ENCODE measurements at regions not wholly inside any gene's neighbourhood (a gene's known extent, or its start where the extent isn't known, plus 50 kb on each side); places are given as distances from the start of the nearest gene placed in this dataset.

DNA sequence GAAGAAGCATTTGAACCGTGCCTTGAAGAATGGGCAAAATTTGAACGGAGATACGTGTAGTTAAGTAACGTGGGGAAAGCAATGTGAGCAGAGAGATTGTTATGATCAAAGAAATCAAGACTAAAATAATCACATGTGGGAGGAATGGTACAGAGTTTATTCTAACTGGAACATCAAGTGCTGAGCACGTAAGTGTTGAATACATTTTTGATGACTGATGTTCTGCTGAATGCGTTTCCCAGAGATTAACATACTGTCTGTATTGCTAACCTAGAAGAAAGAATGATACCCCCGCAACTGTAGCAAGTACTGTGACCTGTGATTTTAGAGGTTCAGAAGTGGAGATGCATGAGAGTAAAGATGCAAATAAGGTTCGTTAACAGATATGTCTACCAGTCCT, 146.9 kb upstream of the EPHA7 start:
- Histone ChIP-seq H3K27ac (peak overlapping the region in 1 of 12 donors; percentile 66), H3K27me3 (no peaks in the 10 kb centered on the region), H3K9me3 (no peaks in the 10 kb centered on the region), H3K36me3 (no peaks in the 10 kb centered on the region), H3K4me1 (no peaks in the 10 kb centered on the region), H3K4me3 (no peak overlapping the region)
- WGBS, 4 donors: 77 to 84% (median 82%) methylated on average over 8 of the region's 8 CpGs
- DNase-seq (no peak), ATAC-seq (no peak)
- TF ChIP-seq POLR2A (IDR thresholded peaks at IDR 0.05) (no peak), CTCF (IDR thresholded peaks at IDR 0.05) (no peak)
- intact Hi-C loops (cut with DNase I): no loop called here

DNA sequence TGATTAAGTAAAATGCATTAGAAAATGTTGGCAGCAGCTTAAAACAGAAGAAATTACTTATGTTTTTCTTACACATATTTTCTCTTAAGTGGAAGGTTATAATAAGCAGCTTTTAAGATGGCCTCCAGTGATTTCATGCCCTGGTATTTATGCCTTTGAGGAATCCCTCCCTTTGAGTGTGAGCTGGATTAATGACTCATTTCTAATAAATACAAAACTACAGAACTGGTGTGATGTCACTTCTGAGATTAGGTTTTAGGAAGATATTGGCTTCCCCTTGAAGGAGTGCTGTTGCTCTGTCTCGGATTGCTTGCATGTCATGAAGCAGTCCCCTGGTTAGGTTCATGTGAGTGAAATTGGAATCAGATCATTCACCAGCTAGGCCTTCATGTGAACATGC, 143.2 kb upstream of the EPHA7 start:
- intact Hi-C loops (cut with DNase I): no loop called here
- DNase-seq (no peak), ATAC-seq (no peak)
- no peaks in the 10 kb centered on the region for H3K36me3 ChIP-seq
- H3K4me1 ChIP-seq: no peaks in the 10 kb centered on the region
- H3K9me3 ChIP-seq: no peaks in the 10 kb centered on the region
- H3K27me3 ChIP-seq: no peaks in the 10 kb centered on the region
- peak overlapping the region in 1 of 12 donors; percentile 1 for H3K27ac ChIP-seq
- no peak for TF ChIP-seq POLR2A (IDR thresholded peaks at IDR 0.05)
- no peak for TF ChIP-seq CTCF (IDR thresholded peaks at IDR 0.05)
- WGBS, 4 donors: 58 to 72% (median 62%) methylated on average over 1 of the region's 1 CpG
- no peak overlapping the region for H3K4me3 ChIP-seq

DNA sequence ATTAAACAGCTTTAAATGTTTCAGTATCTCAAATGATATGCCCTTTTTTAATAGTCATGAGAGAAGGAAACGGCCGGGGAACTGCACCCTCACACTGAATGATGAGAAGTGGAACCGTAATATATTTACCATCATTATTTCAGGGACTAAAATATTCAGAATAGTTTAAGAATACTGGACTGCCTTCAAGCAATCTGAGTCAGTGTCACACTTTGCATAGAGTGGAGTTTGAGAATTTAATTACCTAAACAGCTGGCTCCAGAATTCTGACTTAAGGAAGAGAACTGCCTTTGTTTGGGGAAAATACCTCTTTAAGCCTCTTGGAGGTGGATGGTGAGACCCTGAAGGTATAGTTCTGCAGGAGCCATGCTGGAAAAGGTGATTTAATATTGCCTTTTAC, 135.9 kb upstream of the EPHA7 start:
- 77 to 90% (median 81%) methylated on average over 3 of the region's 3 CpGs for whole genome bisulfite sequencing, 4 donors
- no peaks in the 10 kb centered on the region for H3K9me3 ChIP-seq
- no peaks in the 10 kb centered on the region for H3K27me3 ChIP-seq
- H3K27ac ChIP-seq: no peak overlapping the region
- H3K36me3 ChIP-seq: no peaks in the 10 kb centered on the region
- H3K4me1 ChIP-seq: no peaks in the 10 kb centered on the region
- ATAC-seq: no peak
- intact Hi-C loops (cut with DNase I): no loop called here
- TF ChIP-seq POLR2A (IDR thresholded peaks at IDR 0.05) (no peak), CTCF (IDR thresholded peaks at IDR 0.05) (no peak)
- no peak for DNase-seq
- no peak overlapping the region for H3K4me3 ChIP-seq

GRCh38 chr6:93554018-93554417, 134.7 kb upstream of the EPHA7 start:
- Histone ChIP-seq H3K4me3 (no peak overlapping the region), H3K27ac (no peak overlapping the region), H3K27me3 (no peaks in the 10 kb centered on the region), H3K9me3 (no peaks in the 10 kb centered on the region), H3K4me1 (no peaks in the 10 kb centered on the region), H3K36me3 (no peaks in the 10 kb centered on the region)
- TF ChIP-seq CTCF (IDR thresholded peaks at IDR 0.05): no peak
- no peak for TF ChIP-seq POLR2A (IDR thresholded peaks at IDR 0.05)
- no peak for ATAC-seq
- intact Hi-C loops (cut with DNase I): no loop called here
- WGBS, 4 donors: 80 to 82% (median 81%) methylated on average over 2 of the region's 2 CpGs
- no peak for DNase-seq

Measured in heart left ventricle (tissue), 16 donors.